Common myeloid progenitor, CD34-positive (primary cell): ENCODE measurements at regions not wholly inside any gene's neighbourhood (a gene's known extent, or its start where the extent isn't known, plus 50 kb on each side); places are given as distances from the start of the nearest gene placed in this dataset.

ENCODE experiments used
- CTCF ChIA-PET: fragments of 350-600 bp; sonication (Branson Sonifier 250); formaldehyde crosslinking; loops from one replicate; lab custom pipeline; 2021; ENCODE audit warnings: antibody characterized with exemption; lab: Charles Lee
- POLR2A ChIA-PET: fragments of 350-600 bp; sonication (Branson Sonifier 250); formaldehyde crosslinking; loops from one replicate; lab custom pipeline; 2021; ENCODE audit warnings: antibody characterized with exemption; lab: Charles Lee
- DNase-seq, 3 donors: peaks; one replicate each; pipeline versions ENCODE4 v3.0.0 to v3.0.0-alpha.2; 2013
- H3K27ac ChIP-seq, 2 experiments: 1 replicate in 1 of 2; 2 replicates in 1 of 2; pipeline ENCODE4 v1.7.0; 2013; ENCODE audit warnings: inconsistent platforms in 2 of 2, low read length in 2 of 2, mild to moderate bottlenecking in 2 of 2, low read depth in 1 of 2, moderate library complexity in 1 of 2; ENCODE audit not compliant: severe bottlenecking in 2 of 2, insufficient read depth in 1 of 2, poor library complexity in 1 of 2
- H3K27me3 ChIP-seq, 5 experiments: replicated peaks in 2 of 5; 1 replicate in 3 of 5; 2 replicates in 2 of 5; pipeline versions ENCODE4 v1.6.1 to v1.7.0; 2013; ENCODE audit warnings: low read length in 4 of 5, mild to moderate bottlenecking in 2 of 5, moderate library complexity in 2 of 5, inconsistent platforms in 1 of 5; ENCODE audit not compliant: insufficient read depth in 5 of 5, control insufficient read depth in 4 of 5
- H3K36me3 ChIP-seq, 4 experiments: 1 replicate in 2 of 4; 2 replicates in 2 of 4; pipeline versions ENCODE4 v1.6.1 to v1.7.0; 2013; ENCODE audit warnings: low read length in 3 of 4, control low read depth in 1 of 4, mild to moderate bottlenecking in 1 of 4; ENCODE audit not compliant: control insufficient read depth in 4 of 4, insufficient read depth in 4 of 4
- H3K4me1 ChIP-seq, 4 experiments: 1 replicate in 3 of 4; 2 replicates in 1 of 4; pipeline versions ENCODE4 v1.6.1 to v1.7.1; 2013; ENCODE audit warnings: low read length in 3 of 4, mild to moderate bottlenecking in 3 of 4, control low read depth in 1 of 4, inconsistent platforms in 1 of 4, moderate library complexity in 1 of 4; ENCODE audit not compliant: control insufficient read depth in 4 of 4, insufficient read depth in 4 of 4; ENCODE audit errors: control extremely low read depth in 1 of 4
- H3K4me3 ChIP-seq, 7 experiments: 1 replicate in 4 of 7; 2 replicates in 3 of 7; pipeline versions ENCODE4 v1.5.1 to v1.7.0; 2013; ENCODE audit warnings: mild to moderate bottlenecking in 7 of 7, low read length in 6 of 7, moderate library complexity in 6 of 7, inconsistent platforms in 2 of 7, low read depth in 2 of 7, control low read depth in 1 of 7; ENCODE audit not compliant: insufficient read depth in 4 of 7, control insufficient read depth in 1 of 7; ENCODE audit errors: extremely low read depth in 1 of 7
- H3K9me3 ChIP-seq, 5 experiments: 1 replicate in 4 of 5; 2 replicates in 1 of 5; pipeline versions ENCODE4 v1.6.1 to v1.7.1; 2013; ENCODE audit warnings: low read length in 4 of 5, mild to moderate bottlenecking in 2 of 5, inconsistent platforms in 1 of 5, low read depth in 1 of 5, moderate library complexity in 1 of 5; ENCODE audit not compliant: control insufficient read depth in 4 of 5, insufficient read depth in 2 of 5; ENCODE audit errors: control extremely low read depth in 1 of 5
- WGBS: methylation state at CpG from one replicate; pipeline ENCODE4 v1.1.5; 2013; ENCODE audit not compliant: insufficient coverage; 5-methylcytosine and 5-hydroxymethylcytosine counted together

DNA sequence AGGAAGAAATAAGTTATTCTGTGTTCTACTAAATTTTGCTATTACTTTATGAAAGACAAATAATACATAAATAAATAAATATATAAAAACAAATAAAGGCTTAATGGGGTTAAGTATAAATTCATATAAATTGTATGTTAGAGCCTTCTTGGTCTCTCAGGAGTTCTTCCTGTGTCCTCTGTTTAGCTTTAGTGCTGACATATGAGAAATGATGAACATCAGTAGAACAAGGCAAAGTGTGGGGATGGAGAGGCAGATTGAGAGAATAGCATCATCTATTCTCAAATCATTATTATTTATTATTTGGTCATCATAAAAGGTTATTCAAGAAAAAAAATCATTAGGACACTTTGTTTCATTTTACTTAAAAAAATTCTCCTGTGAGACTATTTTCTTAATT lies 468.1 kb upstream of the CHST9 start:
- no peaks in the 10 kb centered on the region for H3K27me3 ChIP-seq
- CTCF ChIA-PET = no interaction called here
- no peaks in the 10 kb centered on the region for H3K4me1 ChIP-seq
- POLR2A ChIA-PET = no interaction called here
- H3K4me3 ChIP-seq = no peak overlapping the region
- H3K9me3 ChIP-seq = no peaks in the 10 kb centered on the region
- no peaks in the 10 kb centered on the region for H3K36me3 ChIP-seq
- no peak overlapping the region for H3K27ac ChIP-seq
- no peak for DNase-seq

DNA sequence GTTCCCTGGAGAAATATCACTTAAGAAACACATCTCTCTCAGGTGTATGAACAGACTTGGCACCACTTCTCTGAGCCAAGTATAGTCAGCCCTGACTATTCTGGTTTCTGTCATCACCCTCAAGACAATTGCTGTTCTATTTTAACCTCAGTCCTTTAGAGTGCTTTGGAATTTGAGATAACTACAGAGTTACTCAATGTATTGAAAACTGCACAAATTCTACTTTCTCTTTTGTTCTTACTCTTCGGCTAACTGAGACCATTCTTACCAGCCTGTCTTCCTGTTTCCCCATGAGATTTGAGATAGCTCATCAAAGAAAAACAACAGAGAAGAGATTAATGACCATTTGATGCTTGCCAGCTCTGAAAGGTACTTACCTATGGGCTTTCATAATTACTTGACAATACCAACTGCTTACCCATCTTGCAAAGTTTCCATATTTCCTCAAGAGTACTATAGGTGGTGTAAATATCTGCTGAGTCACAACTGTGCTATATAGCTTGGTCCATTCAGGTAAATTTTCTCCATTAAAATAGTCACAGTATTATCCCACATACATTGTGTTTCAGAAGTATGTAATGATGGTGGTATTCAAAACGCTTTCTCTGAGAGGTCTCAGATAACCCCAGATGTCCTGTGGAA lies 467.5 kb upstream of the CHST9 start:
- no peaks in the 10 kb centered on the region for H3K36me3 ChIP-seq
- ChIA-PET POLR2A (no interaction called here), CTCF (no interaction called here)
- H3K9me3 ChIP-seq = no peaks in the 10 kb centered on the region
- WGBS = 33% methylated on average over 1 of the region's 2 CpGs
- H3K27me3 ChIP-seq = no peaks in the 10 kb centered on the region
- no peak for DNase-seq
- H3K27ac ChIP-seq = no peak overlapping the region
- H3K4me1 ChIP-seq = no peaks in the 10 kb centered on the region
- H3K4me3 ChIP-seq = no peak overlapping the region

DNA sequence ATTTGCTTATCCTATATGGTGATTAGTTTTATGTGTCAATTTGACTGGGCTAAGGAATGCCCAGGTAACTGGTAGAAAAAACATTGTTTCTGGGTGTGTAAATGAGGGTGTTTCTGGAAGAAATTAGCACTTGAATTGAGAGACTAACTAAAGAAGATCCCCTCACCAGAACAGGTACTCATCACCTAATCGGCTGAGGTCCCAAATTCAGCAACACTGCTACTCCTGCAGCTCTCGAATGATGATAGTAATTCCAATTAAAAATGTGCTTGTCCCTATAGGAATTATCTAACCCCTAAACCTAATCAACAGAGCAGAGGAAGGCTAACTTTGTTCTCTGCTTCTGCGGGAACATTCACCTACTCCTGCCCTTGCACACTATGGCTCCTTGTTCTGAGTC lies 464.5 kb upstream of the CHST9 start:
- no peak for DNase-seq
- H3K4me1 ChIP-seq = no peaks in the 10 kb centered on the region
- WGBS = 88% methylated on average over 2 of the region's 3 CpGs
- ChIA-PET POLR2A (no interaction called here), CTCF (no interaction called here)
- H3K36me3 ChIP-seq = no peaks in the 10 kb centered on the region
- H3K27ac ChIP-seq = no peak overlapping the region
- H3K4me3 ChIP-seq = no peak overlapping the region
- H3K9me3 ChIP-seq = no peaks in the 10 kb centered on the region
- H3K27me3 ChIP-seq = no peaks in the 10 kb centered on the region

DNA sequence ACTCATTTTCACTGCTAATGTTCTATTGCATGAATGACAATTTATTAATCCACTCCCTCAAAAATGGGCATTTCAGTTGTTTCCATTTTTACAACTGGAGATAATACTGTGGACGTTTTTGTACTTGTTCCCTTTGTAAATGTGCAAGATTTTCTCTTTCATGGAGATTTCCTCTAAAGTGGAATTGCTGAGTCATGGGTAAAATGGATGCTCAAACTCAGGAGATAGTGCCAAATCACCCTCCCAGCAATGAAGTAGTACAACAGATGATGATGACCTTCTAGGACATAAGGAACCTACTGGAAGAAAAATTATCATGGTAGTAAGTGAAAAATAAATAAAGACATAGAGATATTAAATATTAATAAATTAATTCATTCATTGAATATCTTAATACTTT lies 460.8 kb upstream of the CHST9 start:
- Histone ChIP-seq H3K36me3 (no peaks in the 10 kb centered on the region), H3K27me3 (no peaks in the 10 kb centered on the region), H3K27ac (no peak overlapping the region), H3K4me1 (no peaks in the 10 kb centered on the region), H3K9me3 (no peaks in the 10 kb centered on the region), H3K4me3 (no peak overlapping the region)
- no peak for DNase-seq
- ChIA-PET CTCF (interaction anchor here (0.8 kb wide), 1 partner anchor 23 kb away, joined by 3 read pairs; no protein-coding TSS in a partner anchor), POLR2A (no interaction called here)
- WGBS = no CpG with 5 or more reads among the region's 1 CpG

DNA sequence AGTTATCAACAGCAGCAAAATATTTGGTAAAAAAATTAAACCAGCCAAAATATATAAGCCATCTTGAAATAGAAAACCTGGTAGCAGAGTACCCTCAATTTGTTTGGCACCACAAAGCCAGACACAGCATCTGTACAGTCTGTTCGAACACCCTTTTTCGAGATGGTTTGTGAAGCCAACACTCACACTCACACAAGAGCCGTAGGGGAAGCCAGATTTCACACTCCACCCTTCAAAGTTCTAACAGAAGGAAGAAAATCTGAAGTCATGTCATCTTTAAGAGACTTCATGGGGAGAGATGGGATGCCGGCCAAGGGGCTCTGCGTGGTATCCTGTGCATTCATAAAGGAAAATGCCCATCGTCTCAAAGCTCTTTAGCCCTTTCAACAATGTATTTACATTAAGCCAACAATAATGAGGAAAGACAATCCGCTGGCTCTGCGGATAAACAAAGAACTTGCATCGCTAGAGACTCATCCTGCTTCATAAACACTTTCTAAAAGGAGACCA lies 451.5 kb upstream of the CHST9 start:
- H3K27ac ChIP-seq = no peak overlapping the region
- DNase-seq = no peak
- no peaks in the 10 kb centered on the region for H3K27me3 ChIP-seq
- POLR2A ChIA-PET = no interaction called here
- H3K4me1 ChIP-seq = no peaks in the 10 kb centered on the region
- H3K36me3 ChIP-seq = no peaks in the 10 kb centered on the region
- H3K4me3 ChIP-seq = no peak overlapping the region
- no peaks in the 10 kb centered on the region for H3K9me3 ChIP-seq
- CTCF ChIA-PET = no interaction called here
- WGBS = 96% methylated on average over 3 of the region's 9 CpGs

DNA sequence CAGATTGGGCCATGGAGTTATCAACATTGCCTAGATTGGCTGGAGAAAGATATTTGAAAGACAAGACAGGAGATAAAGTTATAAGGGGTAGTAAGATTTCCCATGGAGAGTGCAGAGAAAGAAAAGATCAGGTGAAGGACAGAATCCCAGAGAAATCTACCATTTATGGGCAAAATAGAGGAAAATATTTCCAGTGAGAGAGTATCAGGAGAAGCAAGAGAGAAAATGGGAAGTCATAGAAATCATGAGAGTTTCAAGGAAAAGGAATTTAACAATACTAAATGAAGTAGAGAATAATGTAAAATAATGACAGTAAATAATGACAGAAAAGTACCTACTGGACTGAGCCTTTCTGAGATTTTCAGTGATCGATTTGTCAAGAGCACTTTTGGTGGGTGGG lies 447.6 kb upstream of the CHST9 start:
- Histone ChIP-seq H3K4me1 (no peaks in the 10 kb centered on the region), H3K27me3 (no peaks in the 10 kb centered on the region), H3K9me3 (no peaks in the 10 kb centered on the region), H3K36me3 (no peaks in the 10 kb centered on the region), H3K4me3 (no peak overlapping the region), H3K27ac (no peak overlapping the region)
- POLR2A ChIA-PET = no interaction called here
- WGBS = 90% methylated on average over 1 of the region's 1 CpG
- CTCF ChIA-PET = no interaction called here
- no peak for DNase-seq

DNA sequence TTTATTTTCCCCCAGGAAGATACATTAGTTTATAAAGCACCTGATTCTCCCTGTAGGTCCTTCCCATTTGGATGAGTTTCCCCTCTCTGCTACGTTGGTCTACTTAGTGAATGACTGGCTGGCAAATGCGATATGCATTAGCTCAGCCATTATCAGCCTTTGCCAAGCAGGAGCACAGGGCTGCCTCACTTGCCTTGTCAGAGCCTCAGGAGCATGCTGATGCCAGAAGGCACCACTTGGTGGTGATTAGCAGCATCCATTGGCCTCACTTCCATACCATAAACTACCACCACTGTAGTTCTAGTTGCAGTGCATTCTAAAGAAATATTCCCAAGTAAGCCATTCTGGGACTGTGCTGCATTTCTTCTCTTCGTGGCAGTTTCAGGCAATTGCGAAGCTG lies 442.8 kb upstream of the CHST9 start:
- no peak for DNase-seq
- POLR2A ChIA-PET = no interaction called here
- CTCF ChIA-PET = no interaction called here
- H3K27me3 ChIP-seq = no peaks in the 10 kb centered on the region
- no peak overlapping the region for H3K4me3 ChIP-seq
- 75% methylated on average over 3 of the region's 4 CpGs for WGBS
- no peaks in the 10 kb centered on the region for H3K36me3 ChIP-seq
- no peak overlapping the region for H3K27ac ChIP-seq
- H3K9me3 ChIP-seq = no peaks in the 10 kb centered on the region
- no peaks in the 10 kb centered on the region for H3K4me1 ChIP-seq
